ENCODE measurements at regions not wholly inside any gene's neighbourhood (a gene's known extent, or its start where the extent isn't known, plus 50 kb on each side); places are given as distances from the start of the nearest gene placed in this dataset.
"Not testable (repeated sequence)": the region's sequence is repeated elsewhere in the genome, so short reads cannot be mapped to it uniquely, and the experiment has no call there.

GRCh38 chr14:105662043-105662442 lies 135.7 kb downstream of the TMEM121 start:
- H3K27ac Mint-ChIP-seq; DNase-seq; POLR2A ChIA-PET; H3K4me1 Mint-ChIP-seq; H3K36me3 Mint-ChIP-seq (ENCODE audit: low read depth); CTCF ChIA-PET; H3K4me3 Mint-ChIP-seq: not testable (repeated sequence)
- peaks cover 16% of the 10 kb centered on the region for H3K9me3 Mint-ChIP-seq
- H3K27me3 Mint-ChIP-seq, result peaks cover 22% of the 10 kb centered on the region

DNA sequence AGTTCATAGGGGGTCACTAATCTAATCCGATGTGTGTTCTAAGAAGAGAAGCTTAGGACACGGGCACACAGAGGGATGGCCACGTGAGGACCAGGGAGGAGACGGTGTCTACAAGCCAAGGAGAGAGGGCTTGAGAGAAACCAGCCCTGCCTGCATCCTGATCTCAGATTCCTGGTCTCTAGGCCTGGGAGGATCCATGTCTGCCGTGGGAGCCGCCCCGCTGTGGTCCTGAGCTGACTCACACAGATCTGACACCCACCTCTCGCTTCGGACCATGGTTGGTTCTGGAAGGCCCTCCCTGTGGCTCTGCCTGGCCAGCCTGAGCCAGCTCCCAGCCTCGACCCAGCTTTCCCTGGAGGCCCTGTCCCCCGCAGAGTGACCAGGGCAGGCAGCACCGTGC lies 136.2 kb downstream of the TMEM121 start:
- CTCF ChIA-PET; H3K36me3 Mint-ChIP-seq (ENCODE audit: low read depth); H3K27ac Mint-ChIP-seq; H3K4me1 Mint-ChIP-seq; POLR2A ChIA-PET; DNase-seq; H3K4me3 Mint-ChIP-seq: not testable (repeated sequence)
- peaks cover 19% of the 10 kb centered on the region for H3K27me3 Mint-ChIP-seq
- H3K9me3 Mint-ChIP-seq, result peaks cover 14% of the 10 kb centered on the region

- DNase-seq; H3K27ac Mint-ChIP-seq; H3K4me1 Mint-ChIP-seq; CTCF ChIA-PET; POLR2A ChIA-PET; H3K4me3 Mint-ChIP-seq; H3K36me3 Mint-ChIP-seq (ENCODE audit: low read depth): not testable (repeated sequence)
- Mint-ChIP-seq H3K9me3 (peaks cover 14% of the 10 kb centered on the region), H3K27me3 (peaks cover 16% of the 10 kb centered on the region)
These were observed 136.9 kb downstream of the TMEM121 start for GRCh38 chr14:105663323-105663722.

- H3K27ac Mint-ChIP-seq; H3K4me3 Mint-ChIP-seq; DNase-seq; H3K4me1 Mint-ChIP-seq; POLR2A ChIA-PET; H3K36me3 Mint-ChIP-seq (ENCODE audit: low read depth); CTCF ChIA-PET: not testable (repeated sequence)
- Mint-ChIP-seq H3K9me3 (peaks cover 14% of the 10 kb centered on the region), H3K27me3 (peaks cover 13% of the 10 kb centered on the region)
These were observed 137.6 kb downstream of the TMEM121 start for GRCh38 chr14:105663818-105664596.

GRCh38 chr14:105664691-105665090 lies 138.3 kb downstream of the TMEM121 start:
- CTCF ChIA-PET, result no interaction called here
- Mint-ChIP-seq H3K9me3 (peaks cover 13% of the 10 kb centered on the region), H3K27ac (no peak overlapping the region), H3K4me1 (no peaks in the 10 kb centered on the region), H3K36me3 (ENCODE audit: low read depth) (no peaks in the 10 kb centered on the region), H3K27me3 (peaks cover 10% of the 10 kb centered on the region), H3K4me3 (no peak overlapping the region)
- POLR2A ChIA-PET, result no interaction called here
- no peak for DNase-seq

DNA sequence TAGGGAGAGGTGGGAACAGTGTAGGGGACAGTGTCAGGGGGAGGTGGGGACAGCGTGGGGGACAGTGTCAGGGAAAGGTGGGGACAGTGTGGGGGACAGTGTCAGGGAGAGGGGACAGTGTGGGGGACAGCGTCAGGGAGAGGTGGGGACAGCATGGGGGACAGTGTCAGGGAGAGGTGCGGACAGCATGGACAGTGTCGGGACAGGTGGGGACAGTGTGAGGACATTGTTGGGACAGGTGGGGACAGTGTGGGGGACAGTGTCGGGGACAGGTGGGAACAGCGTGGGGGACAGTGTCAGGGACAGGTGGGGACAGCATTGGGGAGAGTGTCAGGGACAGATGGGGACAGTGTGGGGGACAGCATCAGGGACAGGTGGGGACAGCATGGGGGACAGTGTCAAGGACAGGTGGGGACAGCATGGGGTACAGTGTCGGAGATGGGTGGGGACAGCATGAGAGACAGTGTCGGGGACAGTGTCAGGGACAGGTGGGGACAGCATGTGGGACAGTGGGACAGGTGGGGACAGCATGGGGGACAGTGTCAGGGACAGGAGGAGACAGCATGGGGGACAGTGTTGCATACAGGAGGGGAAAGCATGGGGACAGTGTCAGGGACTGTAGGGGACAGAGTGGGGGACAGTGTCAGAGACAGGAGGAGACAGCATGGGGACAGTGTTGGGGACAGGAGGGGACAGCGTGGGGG lies 139.0 kb downstream of the TMEM121 start:
- Mint-ChIP-seq H3K4me1 (no peaks in the 10 kb centered on the region), H3K9me3 (peaks cover 6% of the 10 kb centered on the region), H3K36me3 (ENCODE audit: low read depth) (no peaks in the 10 kb centered on the region), H3K4me3 (no peak overlapping the region), H3K27ac (no peak overlapping the region), H3K27me3 (peaks cover 3% of the 10 kb centered on the region)
- no peak for DNase-seq
- ChIA-PET CTCF (no interaction called here), POLR2A (no interaction called here)

- Mint-ChIP-seq H3K36me3 (ENCODE audit: low read depth) (no peaks in the 10 kb centered on the region), H3K4me1 (no peaks in the 10 kb centered on the region), H3K4me3 (no peak overlapping the region), H3K27me3 (no peaks in the 10 kb centered on the region), H3K9me3 (peaks cover 1% of the 10 kb centered on the region), H3K27ac (no peak overlapping the region)
- ChIA-PET CTCF (no interaction called here), POLR2A (no interaction called here)
- no peak for DNase-seq
These were observed 139.5 kb downstream of the TMEM121 start for GRCh38 chr14:105665951-105666277.

DNA sequence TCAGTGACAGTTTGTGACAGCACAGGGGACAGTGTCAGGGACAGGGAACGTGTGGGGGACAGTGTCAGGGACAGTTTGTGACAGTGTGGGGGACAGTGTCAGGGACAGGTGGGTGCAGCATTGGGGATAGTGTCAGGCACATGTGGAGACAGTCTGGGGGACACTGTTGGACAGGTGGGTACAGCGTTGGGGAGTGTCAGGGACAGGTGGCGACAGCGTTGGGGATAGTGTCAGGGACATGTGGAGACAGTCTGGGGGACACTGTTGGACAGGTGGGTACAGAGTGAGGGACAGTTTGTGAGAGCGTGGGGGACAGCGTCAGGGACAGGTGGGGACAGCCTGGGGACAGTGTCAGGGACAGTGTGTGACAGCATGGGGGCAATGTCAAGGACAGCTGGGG lies 140.0 kb downstream of the TMEM121 start:
- H3K27me3 Mint-ChIP-seq, result no peaks in the 10 kb centered on the region
- no peak overlapping the region for H3K4me3 Mint-ChIP-seq
- CTCF ChIA-PET, result no interaction called here
- no peaks in the 10 kb centered on the region for H3K4me1 Mint-ChIP-seq
- no peak overlapping the region for H3K27ac Mint-ChIP-seq
- POLR2A ChIA-PET, result no interaction called here
- H3K9me3 Mint-ChIP-seq, result no peaks in the 10 kb centered on the region
- H3K36me3 Mint-ChIP-seq (ENCODE audit: low read depth), result no peaks in the 10 kb centered on the region
- DNase-seq, result no peak

DNA sequence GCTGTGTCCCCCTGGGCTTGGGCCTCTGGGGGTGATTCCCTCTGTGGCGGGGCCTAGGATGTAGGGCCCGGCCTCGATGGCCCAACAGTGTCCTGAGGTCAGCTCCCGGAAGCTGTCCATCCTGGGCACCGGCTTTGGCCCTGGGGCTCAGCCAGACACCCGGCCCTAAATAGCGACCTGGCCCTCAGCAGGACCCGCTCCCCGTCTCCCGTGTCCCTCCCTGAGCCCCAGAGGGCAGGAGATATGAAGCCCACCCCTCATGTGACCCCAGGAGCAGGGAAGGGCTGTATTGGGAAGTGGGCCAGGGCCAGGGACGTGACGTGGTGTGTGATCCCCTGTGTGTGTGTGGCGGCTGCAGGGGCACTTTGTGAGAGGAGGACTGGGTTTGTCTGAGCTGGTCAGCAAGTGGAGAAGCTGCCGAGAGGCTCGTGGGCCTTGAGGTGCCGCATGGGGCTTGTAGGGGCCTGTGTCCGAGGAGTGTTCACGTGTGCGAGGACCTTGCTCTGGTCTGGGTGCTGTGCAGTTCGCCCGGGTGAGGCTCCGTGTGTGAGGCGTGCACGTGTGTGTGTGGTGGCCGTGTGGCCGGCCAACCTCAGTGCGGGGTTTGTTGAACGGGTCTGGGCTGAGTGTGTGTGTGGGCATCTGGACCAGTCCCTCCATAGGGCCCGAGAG lies 140.7 kb downstream of the TMEM121 start:
- DNase-seq; CTCF ChIA-PET; H3K9me3 Mint-ChIP-seq; H3K27me3 Mint-ChIP-seq; H3K4me1 Mint-ChIP-seq; H3K4me3 Mint-ChIP-seq; POLR2A ChIA-PET; H3K27ac Mint-ChIP-seq; H3K36me3 Mint-ChIP-seq (ENCODE audit: low read depth): not testable (repeated sequence)

DNA sequence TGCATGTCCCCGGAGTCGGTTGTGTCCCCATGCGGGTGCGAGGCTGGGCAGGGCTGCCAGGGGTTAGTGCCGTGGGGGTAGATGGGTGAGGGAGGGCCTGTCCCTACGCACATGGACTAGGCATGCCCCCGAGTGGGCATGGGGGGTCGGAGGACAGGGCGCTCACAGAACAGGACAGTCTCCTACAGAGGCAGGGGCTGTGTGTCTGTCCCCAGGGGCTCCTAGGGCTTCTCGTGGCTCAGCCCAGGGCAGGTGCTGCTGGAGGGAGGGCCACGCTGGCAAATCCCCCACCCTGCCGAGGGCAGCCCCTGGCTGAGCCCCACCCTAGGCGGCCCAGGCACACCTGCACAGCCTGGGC lies 141.3 kb downstream of the TMEM121 start:
- CTCF ChIA-PET; H3K4me3 Mint-ChIP-seq; DNase-seq; H3K27ac Mint-ChIP-seq; H3K4me1 Mint-ChIP-seq; H3K27me3 Mint-ChIP-seq; H3K9me3 Mint-ChIP-seq; POLR2A ChIA-PET; H3K36me3 Mint-ChIP-seq (ENCODE audit: low read depth): not testable (repeated sequence)

GRCh38 chr14:105668021-105668420 lies 141.6 kb downstream of the TMEM121 start:
- H3K36me3 Mint-ChIP-seq (ENCODE audit: low read depth); DNase-seq; H3K27ac Mint-ChIP-seq; H3K4me3 Mint-ChIP-seq; H3K4me1 Mint-ChIP-seq; CTCF ChIA-PET; H3K9me3 Mint-ChIP-seq; POLR2A ChIA-PET; H3K27me3 Mint-ChIP-seq: not testable (repeated sequence)

DNA sequence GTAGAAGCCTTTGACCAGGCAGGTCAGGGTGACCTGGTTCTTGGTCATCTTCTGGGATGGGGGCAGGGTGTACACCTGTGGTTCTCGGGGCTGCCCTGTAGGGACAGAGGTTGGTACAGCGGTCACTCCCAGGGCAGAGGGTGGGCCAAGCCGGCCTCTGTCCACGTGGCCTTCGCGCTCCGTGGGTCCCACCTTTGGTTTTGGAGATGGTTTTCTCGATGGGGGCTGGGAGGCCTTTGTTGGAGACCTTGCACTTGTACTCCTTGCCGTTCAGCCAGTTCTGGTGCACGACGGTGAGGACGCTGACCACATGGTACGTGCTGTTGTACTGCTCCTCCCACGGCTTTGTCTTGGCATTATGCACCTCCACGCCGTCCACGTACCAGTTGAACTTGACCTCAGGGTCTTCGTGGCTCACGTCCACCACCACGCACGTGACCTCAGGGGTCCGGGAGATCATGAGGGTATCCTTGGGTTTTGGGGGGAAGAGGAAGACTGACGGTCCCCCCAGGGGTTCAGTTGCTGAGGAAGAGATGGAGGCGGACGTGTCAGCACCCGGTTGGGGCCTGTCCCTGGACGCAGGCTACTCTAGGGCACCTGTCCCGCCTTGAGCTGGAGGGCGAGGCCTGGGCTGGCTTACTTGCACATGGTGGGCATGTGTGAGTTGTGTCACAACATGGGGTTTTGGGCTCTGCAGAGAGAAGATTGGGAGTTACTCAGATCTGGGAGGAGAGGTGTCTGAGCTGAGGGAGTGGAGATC lies 142.3 kb downstream of the TMEM121 start:
- H3K27ac Mint-ChIP-seq; H3K36me3 Mint-ChIP-seq (ENCODE audit: low read depth); H3K27me3 Mint-ChIP-seq; H3K9me3 Mint-ChIP-seq; H3K4me3 Mint-ChIP-seq; DNase-seq; H3K4me1 Mint-ChIP-seq; CTCF ChIA-PET; POLR2A ChIA-PET: not testable (repeated sequence)

DNA sequence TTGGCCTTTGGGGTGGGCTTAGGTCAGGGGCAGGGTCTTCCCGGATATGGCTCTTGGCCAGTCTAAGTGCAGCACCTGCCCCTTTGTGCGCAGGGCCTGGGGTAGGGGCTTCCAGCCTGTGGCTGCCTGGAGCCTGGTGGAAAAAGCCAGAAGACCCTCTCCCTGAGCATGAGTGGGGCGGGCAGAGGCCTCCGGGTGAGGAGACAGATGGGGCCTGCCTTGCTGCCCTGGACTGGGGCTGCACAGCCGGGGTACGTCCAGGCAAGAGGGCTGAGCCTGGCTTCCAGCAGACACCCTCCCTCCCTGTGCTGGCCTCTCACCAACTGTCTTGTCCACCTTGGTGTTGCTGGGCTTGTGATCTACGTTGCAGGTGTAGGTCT lies 142.8 kb downstream of the TMEM121 start:
- H3K4me3 Mint-ChIP-seq; H3K27me3 Mint-ChIP-seq; H3K36me3 Mint-ChIP-seq (ENCODE audit: low read depth); CTCF ChIA-PET; H3K9me3 Mint-ChIP-seq; H3K27ac Mint-ChIP-seq; POLR2A ChIA-PET; DNase-seq; H3K4me1 Mint-ChIP-seq: not testable (repeated sequence)
